ENCODE measurements at regions not wholly inside any gene's neighbourhood (a gene's known extent, or its start where the extent isn't known, plus 50 kb on each side); places are given as distances from the start of the nearest gene placed in this dataset.

DNA sequence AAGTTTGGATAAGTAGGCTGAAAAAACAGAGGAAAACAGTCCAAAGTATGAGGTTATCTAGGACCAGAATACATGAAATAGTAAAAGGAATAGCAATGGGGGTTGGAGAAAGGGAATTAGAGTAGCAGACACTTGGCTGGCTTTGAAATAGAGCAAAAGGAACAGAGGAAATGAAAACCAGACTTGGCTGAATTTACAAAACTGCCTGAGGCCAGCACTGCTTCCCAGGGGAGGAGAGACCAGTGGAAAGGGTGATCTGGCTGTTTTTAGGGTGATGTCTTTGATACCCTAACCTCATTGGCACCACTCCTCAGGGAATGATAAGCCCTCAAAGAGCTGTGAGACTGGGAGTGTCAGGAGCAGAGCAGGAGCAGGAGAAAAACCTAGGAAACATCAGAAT, 413.4 kb upstream of the SLC30A5 start (continued):
- TF ChIP-seq ZNF703 (CRISPR knock-in tag; IDR thresholded peaks at IDR 0.05; ENCODE audit: borderline replicate concordance) (no peak), SP2 (CRISPR knock-in tag; IDR thresholded peaks at IDR 0.05) (no peak), CERS6 (CRISPR knock-in tag; IDR thresholded peaks at IDR 0.05) (no peak), ZNF746 (CRISPR knock-in tag; IDR thresholded peaks at IDR 0.05) (no peak), SSRP1 (CRISPR knock-in tag; IDR thresholded peaks at IDR 0.05) (no peak), ZNF777 (CRISPR knock-in tag; IDR thresholded peaks at IDR 0.05) (no peak), TEF (CRISPR knock-in tag; IDR thresholded peaks at IDR 0.05) (no peak), NFRKB (IDR thresholded peaks at IDR 0.05) (no peak)
- TF ChIP-seq, protein P1, sequence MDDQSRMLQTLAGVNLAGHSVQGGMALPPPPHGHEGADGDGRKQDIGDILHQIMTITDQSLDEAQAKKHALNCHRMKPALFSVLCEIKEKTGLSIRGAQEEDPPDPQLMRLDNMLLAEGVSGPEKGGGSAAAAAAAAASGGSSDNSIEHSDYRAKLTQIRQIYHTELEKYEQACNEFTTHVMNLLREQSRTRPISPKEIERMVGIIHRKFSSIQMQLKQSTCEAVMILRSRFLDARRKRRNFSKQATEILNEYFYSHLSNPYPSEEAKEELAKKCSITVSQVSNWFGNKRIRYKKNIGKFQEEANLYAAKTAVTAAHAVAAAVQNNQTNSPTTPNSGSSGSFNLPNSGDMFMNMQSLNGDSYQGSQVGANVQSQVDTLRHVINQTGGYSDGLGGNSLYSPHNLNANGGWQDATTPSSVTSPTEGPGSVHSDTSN (CRISPR knock-in tag; IDR thresholded peaks at IDR 0.05; ENCODE audit: borderline replicate concordance), result no peak

GRCh38 chr5:68681929-68682328, 411.9 kb upstream of the SLC30A5 start:
- Histone ChIP-seq H3K27ac (ENCODE audit: extremely low read length, insufficient read depth, low read length) (no peak overlapping the region), H4K20me1 (ENCODE audit: insufficient read depth, low read length) (no peaks in the 10 kb centered on the region), H3K4me3 (replicated peaks in 1 of 3; ENCODE audit: insufficient read depth in 1 of 3, low read depth in 2 of 3, low read length in 3 of 3) (no peak overlapping the region), H3K9ac (ENCODE audit: insufficient read depth, low read depth, low read length) (no peak overlapping the region), H3K4me1 (ENCODE audit: insufficient read depth, low read length) (peaks cover 9% of the 10 kb centered on the region), H3K27me3 (ENCODE audit: control insufficient read depth in 1 of 2, insufficient read depth in 2 of 2, low read length in 2 of 2) (no peaks in the 10 kb centered on the region), H3K79me2 (ENCODE audit: insufficient read depth, low read length) (no peaks in the 10 kb centered on the region), H3K36me3 (replicated peaks in 1 of 2; ENCODE audit: control insufficient read depth in 1 of 2, insufficient read depth in 2 of 2, low read length in 2 of 2) (no peaks in the 10 kb centered on the region), H3K9me3 (ENCODE audit: low read length) (no peaks in the 10 kb centered on the region), H2AFZ (ENCODE audit: low read length) (no peak overlapping the region), H3K4me2 (ENCODE audit: low read depth, low read length) (no peak overlapping the region)
- CTCF ChIA-PET (ENCODE audit: low intra/inter-chr PET ratio, low total read pairs), result no interaction called here
- BruUV-seq (replicated peaks), result no TSS peak
- in situ Hi-C loops (cut with HindIII; ENCODE audit: extremely low pct_ligation_motif_present, low pct_unique_long_range_greater_than_20kb), result no loop called here
- POLR2A ChIA-PET, result no interaction called here
- no peak for ATAC-seq
- intact Hi-C loops (cut with micrococcal nuclease; ENCODE audit: unreplicated experiment), result no loop called here
- FAIRE-seq, result no peak
- no peak for DNase-seq (ENCODE audit: low spot score)
- TF ChIP-seq, protein P2, sequence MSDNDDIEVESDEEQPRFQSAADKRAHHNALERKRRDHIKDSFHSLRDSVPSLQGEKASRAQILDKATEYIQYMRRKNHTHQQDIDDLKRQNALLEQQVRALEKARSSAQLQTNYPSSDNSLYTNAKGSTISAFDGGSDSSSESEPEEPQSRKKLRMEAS (IDR thresholded peaks at IDR 0.05), result no peak
- TF ChIP-seq TGIF2 (CRISPR knock-in tag; IDR thresholded peaks at IDR 0.05) (no peak), TSC22D2 (CRISPR knock-in tag; IDR thresholded peaks at IDR 0.05; ENCODE audit: borderline replicate concordance) (no peak), NCOA2 (CRISPR knock-in tag; IDR thresholded peaks at IDR 0.05) (no peak), NR2C2 (CRISPR knock-in tag; IDR thresholded peaks at IDR 0.05; ENCODE audit: borderline replicate concordance) (no peak), SP4 (CRISPR knock-in tag; IDR thresholded peaks at IDR 0.05) (no peak), ZNF567 (CRISPR knock-in tag; IDR thresholded peaks at IDR 0.05; ENCODE audit: borderline replicate concordance) (no peak), ZFP1 (CRISPR knock-in tag; IDR thresholded peaks at IDR 0.05) (no peak), MIXL1 (CRISPR knock-in tag; IDR thresholded peaks at IDR 0.05) (no peak), ZNF652 (CRISPR knock-in tag; IDR thresholded peaks at IDR 0.05; ENCODE audit: borderline replicate concordance, low read depth) (no peak), KDM5B (CRISPR knock-in tag; IDR thresholded peaks at IDR 0.05; ENCODE audit: borderline replicate concordance) (no peak), PATZ1 (CRISPR knock-in tag; IDR thresholded peaks at IDR 0.05) (no peak), PBX2 (CRISPR knock-in tag; IDR thresholded peaks at IDR 0.05) (no peak)

Measured in HepG2 (cell line).